GM21447 (cell line): ENCODE measurements at regions not wholly inside any gene's neighbourhood (a gene's known extent, or its start where the extent isn't known, plus 50 kb on each side); places are given as distances from the start of the nearest gene placed in this dataset.
A peak's percentile ranks its signal among the peaks of the same experiment; 100 is the strongest.
"Not testable (repeated sequence)": the region's sequence is repeated elsewhere in the genome, so short reads cannot be mapped to it uniquely, and the experiment has no call there.

ENCODE experiments used
- ATAC-seq: cut with Tn5 transposase; IDR thresholded peaks from one replicate; pipeline ENCODE4 v1.9.1; 2021; ENCODE audit not compliant: unreplicated experiment

DNA sequence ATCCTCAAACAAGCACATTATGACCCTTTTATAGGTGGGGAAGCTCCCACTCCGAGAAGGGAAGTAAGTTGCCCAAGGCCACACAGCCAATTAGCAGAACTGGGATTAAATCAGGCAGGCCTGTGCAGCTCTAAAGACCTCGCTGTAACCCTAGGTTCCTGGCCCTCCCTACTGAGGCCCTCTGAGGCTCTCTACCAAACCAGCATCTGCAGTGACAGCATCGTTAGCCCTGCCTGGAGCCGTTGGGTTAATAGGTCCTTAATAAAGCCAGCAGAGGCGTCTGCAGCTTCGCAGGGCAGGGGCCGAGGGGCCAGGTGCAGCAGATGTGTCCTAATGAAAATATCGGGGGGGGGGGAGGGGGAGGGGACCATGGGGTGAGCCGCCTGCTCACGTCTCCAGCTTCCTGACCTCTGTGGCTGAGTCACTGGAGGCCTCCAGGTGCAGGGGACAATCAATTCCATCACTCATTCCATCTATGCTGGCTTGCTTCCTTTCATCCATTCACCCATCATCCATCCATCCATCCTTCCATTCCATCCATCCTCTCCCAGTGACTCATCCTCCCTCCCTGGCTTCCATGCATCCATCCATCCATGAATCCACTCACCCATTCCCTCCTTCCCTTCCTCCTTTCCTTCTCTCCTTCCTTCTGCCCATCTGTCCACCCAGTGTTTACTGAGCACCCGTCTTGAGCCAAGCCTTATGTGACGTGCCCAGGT, 203.9 kb downstream of the C9orf50 start:
- ATAC-seq: no peak

DNA sequence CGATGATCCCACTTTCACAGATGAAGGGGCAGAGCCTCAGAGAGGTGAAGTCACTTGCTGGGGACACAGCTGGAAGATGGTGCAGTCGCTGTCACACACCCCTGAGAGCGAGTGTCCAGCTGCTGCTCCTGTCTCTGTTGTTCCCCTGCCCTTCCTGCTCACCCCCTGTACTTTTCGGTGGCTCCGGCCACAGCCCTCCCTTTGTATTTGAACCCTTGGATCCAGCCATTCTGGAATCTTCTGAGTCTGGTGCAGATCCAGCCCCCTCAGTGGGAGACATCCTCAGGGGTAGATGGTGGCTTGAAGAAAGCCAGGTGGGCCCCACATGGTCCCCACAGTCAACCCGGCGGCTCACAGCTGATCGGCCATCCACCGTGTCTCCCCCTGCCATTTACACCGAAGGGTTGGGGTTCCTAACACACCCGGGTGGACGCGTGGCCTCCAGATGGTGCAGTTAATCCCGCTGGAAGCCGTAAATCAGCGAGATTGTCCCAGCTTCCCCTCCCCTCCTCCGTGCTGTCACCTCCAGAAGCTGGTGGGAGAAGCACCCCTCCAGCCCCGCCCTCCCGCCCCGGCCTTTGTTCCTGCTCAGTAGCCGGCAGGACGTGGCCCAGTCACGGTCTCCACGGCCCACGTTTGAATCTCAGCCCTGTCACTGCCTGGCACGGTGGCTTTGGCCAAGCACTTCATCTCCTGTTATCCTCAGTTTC, 204.8 kb downstream of the C9orf50 start:
- ATAC-seq: no peak

DNA sequence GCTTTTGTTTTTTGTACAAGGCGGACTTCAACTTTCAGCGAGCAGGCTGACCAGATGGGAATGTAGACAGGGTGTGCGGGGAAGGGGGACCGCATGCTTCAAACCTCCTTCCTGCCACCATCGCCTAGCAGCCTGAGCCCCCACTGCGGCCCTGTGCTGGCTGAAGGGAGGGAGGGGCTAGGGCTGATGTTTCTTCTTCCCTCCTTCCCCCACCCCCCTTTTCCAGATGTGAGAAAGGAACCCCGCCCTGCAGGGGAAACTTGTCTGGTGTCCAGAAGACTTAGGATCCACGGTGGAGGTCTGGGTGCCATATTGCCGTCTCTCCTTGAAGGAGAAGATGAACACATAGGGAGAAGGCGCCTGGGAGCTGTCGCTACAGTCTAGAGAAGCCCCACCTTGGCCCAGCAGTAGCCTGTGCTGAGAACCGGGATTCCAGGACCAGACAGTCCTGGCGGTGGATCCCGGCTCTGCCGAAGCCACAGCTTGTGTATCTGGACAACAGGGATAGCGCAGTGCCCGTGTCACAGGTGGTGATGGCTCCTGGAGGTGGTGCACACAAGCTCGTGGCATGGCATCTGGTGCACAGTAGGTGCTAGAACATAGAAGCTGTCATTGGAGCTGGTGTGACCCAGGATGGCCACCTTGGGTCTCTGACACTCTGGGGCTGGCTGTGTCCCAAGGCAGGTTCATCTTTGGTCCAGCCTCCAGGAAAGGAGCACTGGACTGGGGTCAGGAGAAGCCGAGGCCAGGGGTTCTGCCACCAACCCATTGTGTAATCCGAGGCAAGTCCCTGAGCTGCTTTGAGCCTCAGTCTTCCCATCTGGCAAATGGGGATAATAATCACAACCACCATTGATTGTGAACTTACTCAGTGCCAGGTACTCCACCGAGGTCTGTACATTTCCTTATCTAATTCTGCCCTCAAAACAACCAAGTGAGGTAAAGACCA, 205.6 kb downstream of the C9orf50 start:
- ATAC-seq: no peak

GRCh38 chr9:129414377-129414992, 206.4 kb downstream of the C9orf50 start:
- ATAC-seq: no peak

DNA sequence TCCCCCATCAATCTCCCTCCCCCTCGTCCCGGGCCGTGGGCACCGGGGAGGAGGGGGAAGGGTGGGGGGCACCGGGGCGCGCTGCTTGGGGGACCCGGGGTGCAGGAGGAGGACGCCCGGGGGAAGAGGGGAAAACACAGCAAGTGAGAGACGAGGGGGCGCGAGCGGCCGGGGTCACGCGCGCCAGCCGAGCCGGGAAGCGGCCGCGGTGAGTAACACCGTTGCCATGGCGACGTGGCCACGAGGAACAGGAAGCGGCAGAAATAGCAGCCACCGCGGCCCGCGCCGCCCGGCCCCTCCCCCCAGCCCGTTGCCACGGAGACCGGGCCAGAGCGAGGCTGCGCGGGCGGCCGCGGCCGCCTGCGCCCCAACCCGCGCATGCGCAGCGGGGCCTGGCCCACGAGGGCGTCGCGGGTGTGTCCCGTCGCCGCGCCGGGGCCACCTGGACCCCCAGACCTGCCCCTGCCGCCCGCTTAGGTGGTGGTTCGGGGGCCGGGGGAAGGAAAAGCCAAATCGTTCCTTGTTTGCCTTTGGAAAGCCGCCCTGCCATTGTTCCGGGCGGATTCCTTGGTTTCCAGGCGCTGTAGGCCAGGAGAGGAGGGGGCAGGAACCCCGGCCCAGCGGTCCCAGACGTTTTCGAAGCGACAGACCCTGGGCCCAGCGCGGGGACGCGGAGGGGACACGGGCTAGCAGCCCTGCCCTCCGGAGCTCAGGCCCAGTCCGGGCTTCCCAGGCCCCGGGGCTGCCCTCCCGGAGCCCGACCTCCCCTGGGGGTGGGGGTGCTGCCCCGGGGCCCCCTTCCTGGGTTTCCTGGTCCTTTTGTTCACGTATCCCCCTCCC, 207.1 kb downstream of the C9orf50 start:
- peak; percentile 78 for ATAC-seq

DNA sequence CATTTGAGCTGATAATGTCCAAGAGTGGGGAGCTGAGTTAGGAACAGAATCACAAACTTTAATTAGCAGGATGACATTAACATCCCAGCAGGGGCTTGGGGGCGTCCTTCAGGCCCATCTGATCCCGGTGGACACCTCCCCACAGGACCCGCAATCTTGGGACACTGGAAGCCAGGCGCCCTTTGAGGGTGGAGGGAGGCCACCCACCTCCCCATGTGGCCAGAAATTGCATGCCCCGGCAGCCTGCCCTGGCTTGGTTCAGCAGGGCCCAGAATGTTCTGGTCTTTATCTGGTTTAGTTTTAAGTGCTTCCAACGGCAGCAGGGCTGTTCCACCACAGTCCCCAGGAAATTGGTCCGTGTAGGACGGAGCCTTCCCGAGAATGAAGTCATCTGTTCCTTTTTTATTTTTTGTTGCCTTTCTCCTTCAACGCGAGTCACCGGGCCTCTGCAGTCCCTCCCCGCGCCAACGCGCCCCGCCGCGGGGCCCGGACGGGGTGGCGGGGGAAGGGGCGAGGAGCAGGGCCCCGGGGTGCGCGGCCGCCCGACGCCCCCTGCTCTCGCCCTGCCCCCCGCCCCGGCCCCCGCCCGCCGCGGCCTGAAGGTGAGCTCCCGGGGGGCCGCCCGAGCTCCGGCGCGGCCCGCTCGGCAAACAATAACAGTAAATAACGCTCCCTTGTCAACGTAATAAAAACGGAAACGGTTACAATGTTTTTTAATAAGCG, 207.9 kb downstream of the C9orf50 start:
- ATAC-seq: peak; percentile 22

GRCh38 chr9:129412176-129412813, 208.6 kb downstream of the C9orf50 start:
- ATAC-seq: not testable (repeated sequence)

DNA sequence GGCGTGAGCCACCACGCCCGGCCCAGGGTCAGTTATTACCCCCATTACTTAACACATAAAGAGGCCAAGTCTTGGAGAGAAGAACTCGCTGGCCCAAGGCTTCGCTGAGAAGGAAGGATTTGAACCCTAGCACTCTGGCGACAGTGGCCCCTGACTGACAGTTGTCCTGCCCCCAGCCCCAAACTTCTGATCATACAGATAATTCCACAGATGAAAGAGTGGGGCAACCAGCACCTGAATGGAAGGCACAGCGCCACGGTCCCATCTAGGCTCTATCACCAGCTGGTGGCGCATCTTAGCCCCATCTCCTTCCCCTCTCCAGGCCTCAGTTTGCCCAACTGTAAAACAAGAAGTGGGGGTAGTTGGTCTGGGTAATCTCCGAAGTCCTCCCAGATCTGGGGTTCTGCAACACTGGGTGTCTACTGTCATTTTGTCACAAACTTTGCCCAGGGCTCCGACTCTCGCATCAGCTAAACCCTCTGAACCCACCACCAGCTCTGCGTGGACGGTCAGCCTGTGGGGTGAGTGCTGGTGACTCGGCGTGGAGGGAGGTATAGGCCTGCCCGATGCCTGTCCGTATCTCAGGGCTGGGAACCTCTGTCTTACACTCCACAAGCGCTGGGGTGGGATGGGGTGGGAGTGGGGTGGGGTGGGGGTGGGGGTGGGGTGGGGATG, 209.3 kb downstream of the C9orf50 start:
- no peak for ATAC-seq

DNA sequence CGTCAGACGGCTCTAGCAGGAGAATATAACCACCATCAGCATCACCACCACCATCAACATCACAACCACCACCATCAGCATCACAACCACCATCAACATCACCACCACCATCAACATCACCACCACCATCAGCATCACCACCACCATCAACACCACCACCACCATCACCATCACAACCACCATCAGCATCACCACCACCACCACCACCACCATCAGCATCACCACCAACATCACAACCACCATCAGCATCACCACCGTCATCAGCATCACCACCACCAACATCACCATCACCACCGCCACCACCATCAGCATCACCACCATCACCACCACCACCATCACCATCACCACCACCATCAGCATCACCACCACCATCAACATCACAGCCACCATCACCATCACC, 210.7 kb downstream of the C9orf50 start:
- no peak for ATAC-seq

DNA sequence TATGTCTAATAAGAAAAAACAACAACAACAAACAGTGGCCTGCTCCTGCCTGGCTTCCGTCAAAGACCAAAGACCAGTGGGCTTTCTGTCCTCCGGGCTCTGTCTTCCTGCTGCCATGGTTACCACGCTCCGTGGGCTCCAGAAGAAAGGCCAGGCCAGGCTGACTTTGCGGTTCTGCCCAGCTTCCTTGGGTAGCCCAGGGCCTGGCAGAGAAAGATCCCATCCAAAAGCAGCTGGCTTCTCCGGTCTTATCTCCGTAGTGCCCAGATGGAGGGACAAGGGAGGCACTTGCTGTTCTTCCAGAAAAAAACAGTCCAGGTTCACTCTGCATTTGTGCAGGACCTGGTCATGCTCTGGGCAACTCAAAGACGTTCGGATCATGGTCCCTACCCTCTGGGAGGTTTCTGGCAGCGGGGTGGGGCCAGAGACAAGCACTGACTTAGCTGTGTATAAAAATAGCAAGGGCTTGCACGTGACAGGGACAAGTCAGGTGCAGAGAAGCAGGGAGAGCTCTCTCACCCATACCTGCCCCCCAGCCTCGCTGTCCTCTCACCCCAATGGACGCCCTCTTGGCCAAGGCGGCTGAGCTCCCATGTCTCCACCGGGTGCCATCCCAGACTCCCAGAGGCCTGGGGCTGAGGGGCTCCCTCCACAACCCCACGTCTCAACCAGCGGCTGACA, 212.2 kb downstream of the C9orf50 start:
- no peak for ATAC-seq

- no peak for ATAC-seq
Measured at GRCh38 chr9:129407905-129408452, 212.9 kb downstream of the C9orf50 start.

GRCh38 chr9:129406278-129407225, 214.3 kb downstream of the C9orf50 start:
- ATAC-seq: no peak

- ATAC-seq: no peak
Measured at GRCh38 chr9:129405827-129406213, 215.1 kb downstream of the C9orf50 start.

DNA sequence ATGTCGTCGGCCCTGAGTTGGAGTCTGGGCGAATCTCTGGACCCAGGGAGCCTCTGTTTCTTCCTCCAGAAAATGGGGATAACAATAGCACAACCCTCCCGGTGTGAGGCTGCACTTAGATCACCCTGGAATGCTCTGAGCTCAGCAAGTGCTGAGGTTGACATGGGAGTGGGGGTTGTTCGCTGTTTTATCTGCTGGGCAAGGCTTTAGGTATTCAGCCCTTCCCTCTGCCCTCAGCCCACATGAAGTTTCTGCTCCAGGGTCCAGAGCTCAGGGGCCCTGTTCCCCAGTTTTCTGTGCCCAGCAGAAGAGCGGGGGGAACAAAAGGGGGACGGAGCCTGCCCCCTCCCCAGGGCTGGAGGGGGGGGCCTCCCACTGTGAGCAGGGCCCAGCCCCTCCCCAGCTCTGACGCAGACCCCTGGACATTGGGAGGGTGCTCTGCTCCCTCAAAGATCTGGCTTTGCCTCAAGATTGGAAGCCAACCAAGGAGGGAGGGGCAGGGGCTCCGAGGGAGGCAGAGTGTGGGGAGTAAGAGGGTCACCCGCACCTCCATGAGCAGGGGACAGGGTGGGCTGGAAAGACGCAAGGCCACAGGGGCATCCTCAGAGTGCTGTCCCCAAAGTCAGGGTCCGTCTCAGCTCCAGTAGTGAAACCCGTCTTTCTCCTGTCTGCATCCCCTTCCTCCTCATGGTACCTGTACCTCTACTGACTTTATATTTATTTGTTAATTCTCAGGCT, 215.6 kb downstream of the C9orf50 start:
- no peak for ATAC-seq

DNA sequence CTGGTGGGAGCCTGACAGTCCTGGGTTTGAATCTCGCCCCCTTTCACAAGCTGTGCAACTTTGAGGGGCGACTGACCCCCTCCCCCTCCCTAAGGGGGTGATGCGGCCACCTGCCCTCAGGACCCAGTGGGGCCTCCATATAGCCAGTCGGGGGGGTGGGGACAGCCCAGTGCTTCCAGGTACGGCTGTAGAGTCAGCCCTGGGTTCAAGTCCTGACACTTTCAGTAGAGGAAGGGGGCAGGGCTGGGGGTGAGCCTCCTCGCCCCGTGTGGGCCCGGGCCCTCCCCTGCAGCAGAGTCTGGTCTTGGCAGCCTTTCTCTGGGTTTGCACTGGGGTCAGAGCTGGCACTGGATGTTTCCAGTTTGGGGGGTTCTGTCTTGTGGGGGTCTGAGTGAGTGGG, 216.3 kb downstream of the C9orf50 start:
- no peak for ATAC-seq
